ENCODE measurements at regions not wholly inside any gene's neighbourhood (a gene's known extent, or its start where the extent isn't known, plus 50 kb on each side); places are given as distances from the start of the nearest gene placed in this dataset.
A peak's percentile ranks its signal among the peaks of the same experiment; 100 is the strongest.

DNA sequence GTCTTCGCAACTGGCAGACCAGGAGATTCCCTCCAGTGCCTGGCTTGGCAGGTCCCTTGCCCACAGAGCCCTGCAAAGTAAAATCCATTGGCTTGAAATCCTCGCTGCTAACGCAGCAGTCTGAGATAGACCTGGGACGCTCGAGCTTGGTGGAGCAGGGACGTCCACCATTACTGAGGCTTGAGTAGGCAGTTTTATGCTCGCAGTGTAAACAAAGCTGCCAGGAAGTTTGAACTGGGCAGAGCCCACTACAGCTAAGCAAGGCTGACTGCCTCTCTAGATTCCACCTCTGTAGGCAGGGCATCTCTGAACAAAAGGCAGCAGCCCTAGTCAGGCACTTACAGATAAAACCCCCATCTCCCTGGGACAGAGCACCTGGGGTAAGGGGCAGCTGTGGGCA is 205.0 kb upstream of the MME start:
- H3K9me3 ChIP-seq (ENCODE audit: insufficient read depth, low read depth, low read length) = no peaks in the 10 kb centered on the region
- no peak overlapping the region for H2BK120ac ChIP-seq (ENCODE audit: insufficient read depth, low read length, poor library complexity)
- no peak overlapping the region for H2AK5ac ChIP-seq (ENCODE audit: low read length)
- H3K23ac ChIP-seq (ENCODE audit: low read length) = no peak overlapping the region
- H3K4me2 ChIP-seq (ENCODE audit: low read length) = no peak overlapping the region
- H4K8ac ChIP-seq (ENCODE audit: low read depth, low read length) = no peak overlapping the region
- H4K12ac ChIP-seq (ENCODE audit: low read depth, low read length) = no peak overlapping the region
- no peak overlapping the region for H3K4ac ChIP-seq (ENCODE audit: low read depth, low read length)
- no peak overlapping the region for H4K91ac ChIP-seq (ENCODE audit: low read depth, low read length)
- H2BK12ac ChIP-seq (ENCODE audit: low read length) = no peak overlapping the region
- H2AFZ ChIP-seq (ENCODE audit: insufficient read depth, low read length, poor library complexity) = no peak overlapping the region
- no peak overlapping the region for H3K9ac ChIP-seq (ENCODE audit: low read length)
- H3K27me3 ChIP-seq (ENCODE audit: insufficient read depth, low read length) = no peaks in the 10 kb centered on the region
- H3K14ac ChIP-seq (ENCODE audit: low read length) = no peak overlapping the region
- H2BK5ac ChIP-seq (ENCODE audit: low read depth, low read length, poor library complexity) = no peak overlapping the region
- H3K36me3 ChIP-seq (ENCODE audit: control insufficient read depth in 1 of 2, insufficient read depth in 2 of 2, low read length in 2 of 2) = no peaks in the 10 kb centered on the region
- no peak overlapping the region for H3K4me3 ChIP-seq (ENCODE audit: low read depth, low read length)
- H3K18ac ChIP-seq (ENCODE audit: low read length) = no peak overlapping the region
- H3K27ac ChIP-seq (ENCODE audit: low read depth, low read length) = no peak overlapping the region
- no peaks in the 10 kb centered on the region for H3K4me1 ChIP-seq (ENCODE audit: control insufficient read depth in 1 of 2, insufficient read depth in 2 of 2, low read length in 2 of 2)
- WGBS (ENCODE audit: extremely low coverage, insufficient coverage, insufficient read length) = no CpG with 5 or more reads among the region's 7 CpGs
- H3K79me2 ChIP-seq (ENCODE audit: control insufficient read depth, insufficient read depth, low read length, poor library complexity) = no peaks in the 10 kb centered on the region
- no peak for DNase-seq
- no peaks in the 10 kb centered on the region for H3K79me1 ChIP-seq (ENCODE audit: low read length)

DNA sequence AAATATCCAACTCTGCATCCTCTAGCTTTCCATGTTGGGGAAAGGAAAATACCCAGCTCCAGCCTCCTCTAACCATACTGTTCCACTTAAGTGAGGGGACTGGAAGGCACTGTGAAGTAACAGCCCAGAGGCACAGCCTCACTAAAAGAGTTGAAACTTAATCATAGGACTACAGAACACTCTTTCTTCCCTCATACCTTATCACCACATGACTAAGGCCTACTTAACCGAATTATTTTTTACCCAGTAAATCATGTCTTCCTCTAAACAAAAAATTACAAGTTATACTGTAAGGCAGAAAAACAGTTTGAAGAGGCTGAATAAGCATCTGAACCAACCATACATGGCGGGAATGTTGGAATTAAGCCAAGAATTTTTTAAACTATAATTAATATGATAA is 207.4 kb upstream of the MME start:
- no peak overlapping the region for H3K9ac ChIP-seq (ENCODE audit: low read length)
- no peak overlapping the region for H3K14ac ChIP-seq (ENCODE audit: low read length)
- H3K4me1 ChIP-seq (ENCODE audit: control insufficient read depth in 1 of 2, insufficient read depth in 2 of 2, low read length in 2 of 2) = no peaks in the 10 kb centered on the region
- H3K4me3 ChIP-seq (ENCODE audit: low read depth, low read length) = no peak overlapping the region
- H2BK5ac ChIP-seq (ENCODE audit: low read depth, low read length, poor library complexity) = no peak overlapping the region
- no peaks in the 10 kb centered on the region for H3K79me1 ChIP-seq (ENCODE audit: low read length)
- no peaks in the 10 kb centered on the region for H3K27me3 ChIP-seq (ENCODE audit: insufficient read depth, low read length)
- H4K91ac ChIP-seq (ENCODE audit: low read depth, low read length) = no peak overlapping the region
- H2BK12ac ChIP-seq (ENCODE audit: low read length) = no peak overlapping the region
- no peaks in the 10 kb centered on the region for H3K36me3 ChIP-seq (ENCODE audit: control insufficient read depth in 1 of 2, insufficient read depth in 2 of 2, low read length in 2 of 2)
- H2AFZ ChIP-seq (ENCODE audit: insufficient read depth, low read length, poor library complexity) = no peak overlapping the region
- WGBS (ENCODE audit: extremely low coverage, insufficient coverage, insufficient read length) = no CpG with 5 or more reads among the region's 2 CpGs
- H3K4ac ChIP-seq (ENCODE audit: low read depth, low read length) = no peak overlapping the region
- no peak overlapping the region for H4K12ac ChIP-seq (ENCODE audit: low read depth, low read length)
- no peak overlapping the region for H2BK120ac ChIP-seq (ENCODE audit: insufficient read depth, low read length, poor library complexity)
- H3K79me2 ChIP-seq (ENCODE audit: control insufficient read depth, insufficient read depth, low read length, poor library complexity) = no peaks in the 10 kb centered on the region
- no peak for DNase-seq
- no peak overlapping the region for H2AK5ac ChIP-seq (ENCODE audit: low read length)
- H4K8ac ChIP-seq (ENCODE audit: low read depth, low read length) = no peak overlapping the region
- no peak overlapping the region for H3K18ac ChIP-seq (ENCODE audit: low read length)
- no peak overlapping the region for H3K4me2 ChIP-seq (ENCODE audit: low read length)
- H3K27ac ChIP-seq (ENCODE audit: low read depth, low read length) = no peak overlapping the region
- H3K23ac ChIP-seq (ENCODE audit: low read length) = no peak overlapping the region
- H3K9me3 ChIP-seq (ENCODE audit: insufficient read depth, low read depth, low read length) = no peaks in the 10 kb centered on the region

DNA sequence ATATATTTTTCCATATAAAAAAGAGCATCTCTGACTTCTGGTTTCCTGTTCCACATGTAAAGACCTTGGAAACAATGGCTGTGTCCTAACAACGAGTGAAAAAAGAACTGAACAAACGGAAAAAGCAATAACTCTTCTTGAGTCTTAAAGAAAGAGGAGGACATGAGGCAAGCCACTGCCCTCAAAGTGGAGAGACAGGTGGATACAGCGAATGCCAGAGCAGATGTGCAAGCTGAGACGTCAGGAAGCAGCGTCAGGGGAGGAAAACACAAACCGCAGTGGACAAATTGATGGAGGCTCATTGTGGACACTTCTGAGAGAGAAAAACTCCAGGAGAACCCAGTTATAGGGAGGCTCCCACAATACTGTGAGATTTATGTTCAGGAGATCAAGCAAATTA is 208.0 kb upstream of the MME start:
- Histone ChIP-seq H3K79me2 (ENCODE audit: control insufficient read depth, insufficient read depth, low read length, poor library complexity) (no peaks in the 10 kb centered on the region), H3K9me3 (ENCODE audit: insufficient read depth, low read depth, low read length) (no peaks in the 10 kb centered on the region), H2BK120ac (ENCODE audit: insufficient read depth, low read length, poor library complexity) (no peak overlapping the region), H3K14ac (ENCODE audit: low read length) (no peak overlapping the region), H3K36me3 (ENCODE audit: control insufficient read depth in 1 of 2, insufficient read depth in 2 of 2, low read length in 2 of 2) (no peaks in the 10 kb centered on the region), H2BK5ac (ENCODE audit: low read depth, low read length, poor library complexity) (no peak overlapping the region), H3K4me3 (ENCODE audit: low read depth, low read length) (no peak overlapping the region), H3K23ac (ENCODE audit: low read length) (no peak overlapping the region), H4K12ac (ENCODE audit: low read depth, low read length) (no peak overlapping the region), H3K27me3 (ENCODE audit: insufficient read depth, low read length) (no peaks in the 10 kb centered on the region), H4K91ac (ENCODE audit: low read depth, low read length) (no peak overlapping the region), H2AK5ac (ENCODE audit: low read length) (no peak overlapping the region), H3K4me1 (ENCODE audit: control insufficient read depth in 1 of 2, insufficient read depth in 2 of 2, low read length in 2 of 2) (no peaks in the 10 kb centered on the region), H2AFZ (ENCODE audit: insufficient read depth, low read length, poor library complexity) (no peak overlapping the region), H3K4me2 (ENCODE audit: low read length) (no peak overlapping the region), H2BK12ac (ENCODE audit: low read length) (no peak overlapping the region), H3K79me1 (ENCODE audit: low read length) (no peaks in the 10 kb centered on the region), H3K4ac (ENCODE audit: low read depth, low read length) (no peak overlapping the region), H3K9ac (ENCODE audit: low read length) (no peak overlapping the region), H3K27ac (ENCODE audit: low read depth, low read length) (no peak overlapping the region), H4K8ac (ENCODE audit: low read depth, low read length) (no peak overlapping the region), H3K18ac (ENCODE audit: low read length) (no peak overlapping the region)
- WGBS (ENCODE audit: extremely low coverage, insufficient coverage, insufficient read length) = no CpG with 5 or more reads among the region's 6 CpGs
- DNase-seq = no peak

DNA sequence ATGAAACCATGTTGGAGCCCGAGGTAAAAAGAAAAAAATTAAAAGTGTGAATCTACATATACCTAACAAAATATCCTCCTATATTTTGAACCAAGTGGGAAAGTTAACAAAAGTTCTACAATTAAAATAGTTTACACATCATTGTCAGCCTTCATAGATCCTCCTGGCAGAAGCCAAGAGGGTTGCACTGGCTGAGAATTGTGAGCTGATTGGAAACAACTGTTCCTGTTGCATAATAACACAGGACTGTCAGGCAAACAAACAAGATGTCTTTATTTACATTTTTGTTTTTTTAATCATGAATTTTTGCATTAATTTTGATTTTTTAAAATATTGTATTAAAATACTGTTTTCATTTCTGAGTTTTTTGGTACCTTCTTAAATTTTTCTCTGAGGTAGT is 215.2 kb upstream of the MME start:
- WGBS (ENCODE audit: extremely low coverage, insufficient coverage, insufficient read length) = no CpG with 5 or more reads among the region's 1 CpG
- Histone ChIP-seq H3K14ac (ENCODE audit: low read length) (no peak overlapping the region), H2BK5ac (ENCODE audit: low read depth, low read length, poor library complexity) (no peak overlapping the region), H3K4me1 (ENCODE audit: control insufficient read depth in 1 of 2, insufficient read depth in 2 of 2, low read length in 2 of 2) (no peaks in the 10 kb centered on the region), H3K36me3 (ENCODE audit: control insufficient read depth in 1 of 2, insufficient read depth in 2 of 2, low read length in 2 of 2) (no peaks in the 10 kb centered on the region), H3K4ac (ENCODE audit: low read depth, low read length) (no peak overlapping the region), H3K23ac (ENCODE audit: low read length) (no peak overlapping the region), H4K91ac (ENCODE audit: low read depth, low read length) (no peak overlapping the region), H3K27me3 (ENCODE audit: insufficient read depth, low read length) (no peaks in the 10 kb centered on the region), H3K79me2 (ENCODE audit: control insufficient read depth, insufficient read depth, low read length, poor library complexity) (no peaks in the 10 kb centered on the region), H2AK5ac (ENCODE audit: low read length) (no peak overlapping the region), H3K9ac (ENCODE audit: low read length) (no peak overlapping the region), H3K18ac (ENCODE audit: low read length) (no peak overlapping the region), H3K4me2 (ENCODE audit: low read length) (no peak overlapping the region), H3K4me3 (ENCODE audit: low read depth, low read length) (no peak overlapping the region), H4K8ac (ENCODE audit: low read depth, low read length) (no peak overlapping the region), H2AFZ (ENCODE audit: insufficient read depth, low read length, poor library complexity) (no peak overlapping the region), H2BK120ac (ENCODE audit: insufficient read depth, low read length, poor library complexity) (no peak overlapping the region), H3K79me1 (ENCODE audit: low read length) (no peaks in the 10 kb centered on the region), H3K27ac (ENCODE audit: low read depth, low read length) (no peak overlapping the region), H2BK12ac (ENCODE audit: low read length) (no peak overlapping the region), H4K12ac (ENCODE audit: low read depth, low read length) (no peak overlapping the region), H3K9me3 (ENCODE audit: insufficient read depth, low read depth, low read length) (no peaks in the 10 kb centered on the region)
- DNase-seq = no peak

DNA sequence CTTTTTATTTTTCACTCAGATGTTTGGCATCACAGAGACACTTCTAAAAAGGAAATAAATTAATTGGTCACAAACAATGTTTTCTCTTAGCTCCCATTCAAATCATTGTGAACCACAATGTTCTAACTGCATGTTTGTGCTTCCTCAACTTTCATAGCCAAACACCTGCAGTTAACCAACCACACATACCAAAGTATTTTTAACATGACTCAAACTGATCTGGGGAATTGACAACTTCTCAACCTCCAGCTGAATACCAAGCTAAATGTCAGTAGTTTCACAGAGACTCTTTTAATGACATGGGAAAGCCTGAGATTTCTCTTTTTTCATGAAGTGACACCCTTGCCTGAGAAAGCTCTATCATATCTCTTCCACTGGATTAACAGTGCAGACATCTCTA is 217.9 kb upstream of the MME start:
- no peak overlapping the region for H2AK5ac ChIP-seq (ENCODE audit: low read length)
- no peak overlapping the region for H3K14ac ChIP-seq (ENCODE audit: low read length)
- H4K91ac ChIP-seq (ENCODE audit: low read depth, low read length) = no peak overlapping the region
- no peaks in the 10 kb centered on the region for H3K79me2 ChIP-seq (ENCODE audit: control insufficient read depth, insufficient read depth, low read length, poor library complexity)
- H2BK120ac ChIP-seq (ENCODE audit: insufficient read depth, low read length, poor library complexity) = no peak overlapping the region
- H2AFZ ChIP-seq (ENCODE audit: insufficient read depth, low read length, poor library complexity) = no peak overlapping the region
- no peak overlapping the region for H2BK5ac ChIP-seq (ENCODE audit: low read depth, low read length, poor library complexity)
- H3K18ac ChIP-seq (ENCODE audit: low read length) = no peak overlapping the region
- no peaks in the 10 kb centered on the region for H3K9me3 ChIP-seq (ENCODE audit: insufficient read depth, low read depth, low read length)
- DNase-seq = peak; percentile 0 to 76
- no peak overlapping the region for H3K4me2 ChIP-seq (ENCODE audit: low read length)
- no peaks in the 10 kb centered on the region for H3K79me1 ChIP-seq (ENCODE audit: low read length)
- no peak overlapping the region for H3K23ac ChIP-seq (ENCODE audit: low read length)
- no peak overlapping the region for H3K9ac ChIP-seq (ENCODE audit: low read length)
- H3K27ac ChIP-seq (ENCODE audit: low read depth, low read length) = no peak overlapping the region
- H3K36me3 ChIP-seq (ENCODE audit: control insufficient read depth in 1 of 2, insufficient read depth in 2 of 2, low read length in 2 of 2) = no peaks in the 10 kb centered on the region
- H3K4me1 ChIP-seq (ENCODE audit: control insufficient read depth in 1 of 2, insufficient read depth in 2 of 2, low read length in 2 of 2) = no peaks in the 10 kb centered on the region
- no peak overlapping the region for H3K4me3 ChIP-seq (ENCODE audit: low read depth, low read length)
- H4K8ac ChIP-seq (ENCODE audit: low read depth, low read length) = no peak overlapping the region
- H4K12ac ChIP-seq (ENCODE audit: low read depth, low read length) = no peak overlapping the region
- H3K27me3 ChIP-seq (ENCODE audit: insufficient read depth, low read length) = no peaks in the 10 kb centered on the region
- H3K4ac ChIP-seq (ENCODE audit: low read depth, low read length) = no peak overlapping the region
- no peak overlapping the region for H2BK12ac ChIP-seq (ENCODE audit: low read length)
